GM19238 (cell line): ENCODE measurements at regions not wholly inside any gene's neighbourhood (a gene's known extent, or its start where the extent isn't known, plus 50 kb on each side); places are given as distances from the start of the nearest gene placed in this dataset.

Experiments used
- DNase-seq: peaks from one replicate; pipeline ENCODE4 v3.0.0; 2011; ENCODE audit warnings: low spot score; ENCODE audit not compliant: insufficient read length

GRCh38 chr11:33417121-33417520 lies 159.9 kb downstream of the HIPK3 start:
- DNase-seq = no peak

DNA sequence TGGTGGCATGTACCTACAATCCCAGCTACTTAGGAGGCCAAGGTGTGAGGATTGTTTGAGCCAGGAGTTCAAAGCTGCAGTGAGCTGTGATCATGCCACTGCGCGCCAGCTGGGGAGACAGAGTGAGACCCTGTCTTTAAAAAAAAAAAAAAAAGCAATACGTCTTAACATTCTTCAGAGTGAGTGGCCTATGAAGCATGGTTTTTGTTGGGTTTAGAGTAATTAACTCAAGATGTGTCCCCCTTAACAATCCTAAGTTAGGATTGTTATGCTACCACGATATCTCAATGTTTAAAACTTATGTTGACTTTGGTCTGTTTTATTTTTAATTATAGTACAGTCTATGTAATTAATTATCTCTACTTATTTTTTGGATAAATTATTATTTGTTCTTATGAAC lies 156.1 kb downstream of the HIPK3 start:
- DNase-seq = no peak

DNA sequence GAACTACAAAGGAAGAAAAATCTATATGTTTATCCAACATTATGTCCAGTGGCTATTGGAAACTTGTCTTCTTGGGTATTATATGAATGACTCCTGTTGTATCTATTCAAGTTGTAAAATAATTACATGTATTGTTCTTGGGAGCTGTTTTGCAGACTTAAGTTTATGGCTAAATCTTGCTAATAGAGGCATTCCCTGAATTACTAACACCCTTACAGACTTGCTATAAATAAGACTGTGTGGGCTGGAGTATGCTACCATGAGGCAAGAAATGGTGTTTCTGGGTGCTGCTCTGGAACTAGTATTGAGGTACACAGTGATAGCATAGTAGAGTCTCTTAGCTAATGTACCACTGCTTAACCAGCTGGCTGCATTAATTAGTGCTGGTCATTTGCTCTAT lies 155.1 kb downstream of the HIPK3 start:
- DNase-seq = no peak

DNA sequence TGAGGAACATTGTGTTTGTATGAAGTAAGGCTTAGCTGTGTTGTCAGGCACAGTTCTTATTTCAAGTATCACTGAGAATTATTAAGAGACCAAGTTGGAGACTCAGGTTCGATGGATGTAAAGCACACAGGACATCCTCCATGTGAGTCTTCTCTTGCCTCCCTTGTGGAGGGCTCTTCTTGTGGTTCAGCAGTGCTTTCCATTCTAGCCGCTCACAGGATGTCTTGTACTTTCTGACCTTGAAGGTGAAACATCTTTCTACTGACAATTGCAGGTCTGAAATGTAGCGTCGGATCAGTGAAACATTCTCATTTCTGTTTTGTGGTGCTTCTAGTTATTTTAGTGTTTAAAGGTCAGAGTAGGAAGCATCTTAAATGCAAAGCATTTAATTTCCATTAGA lies 154.6 kb downstream of the HIPK3 start:
- no peak for DNase-seq

DNA sequence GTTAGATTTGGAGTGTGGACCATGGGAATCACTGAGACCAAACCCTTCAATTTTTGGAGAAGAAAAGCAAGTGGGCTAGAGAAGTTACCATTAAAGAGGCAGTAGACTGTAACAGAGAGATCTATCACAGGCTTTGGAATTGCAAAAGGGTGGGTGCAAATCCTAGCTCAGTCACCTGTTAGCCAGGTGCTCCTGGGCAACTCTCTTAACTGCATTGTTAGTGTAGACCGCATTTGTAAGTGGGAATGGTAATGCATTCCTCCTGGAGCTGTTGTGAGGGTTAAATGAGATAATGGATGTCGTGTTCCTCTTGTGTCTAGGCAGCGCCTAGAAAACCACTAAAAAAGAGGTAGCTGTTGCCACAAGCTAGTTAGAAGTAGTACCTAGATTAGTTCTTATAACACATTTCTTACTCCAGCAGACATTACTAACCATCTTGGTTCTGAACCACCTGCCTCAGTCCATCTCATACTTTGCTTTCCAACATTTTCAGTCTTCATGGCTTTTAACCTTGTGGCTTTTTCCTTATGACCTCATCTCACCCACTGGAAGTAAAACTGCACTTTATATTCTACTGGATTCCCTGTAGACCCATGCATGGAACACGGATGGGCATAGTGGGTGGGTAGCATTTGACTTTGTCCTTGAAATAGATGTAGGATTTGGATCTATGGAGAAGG lies 153.0 kb downstream of the HIPK3 start:
- no peak for DNase-seq
